GM12878 (cell line): ENCODE measurements at regions not wholly inside any gene's neighbourhood (a gene's known extent, or its start where the extent isn't known, plus 50 kb on each side); places are given as distances from the start of the nearest gene placed in this dataset.

Source experiments
- BCL11A ChIP-seq: IDR thresholded peaks from 2 replicates; pipeline ENCODE4 v1.6.1; 2011; ENCODE audit warnings: low read depth, low read length
- BMI1 ChIP-seq: fragments of 450-650 bp; IDR thresholded peaks from 2 replicates; pipeline ENCODE4 v1.6.1; 2016; ENCODE audit warnings: mild to moderate bottlenecking, moderate library complexity, borderline replicate concordance
- EZH2 ChIP-seq: IDR thresholded peaks from 2 replicates; pipeline ENCODE4 v1.6.1; 2012; ENCODE audit warnings: low read depth, mild to moderate bottlenecking, control low read depth, inconsistent platforms, low read length, borderline replicate concordance; ENCODE audit not compliant: control insufficient read depth
- GABPA ChIP-seq: IDR thresholded peaks from 2 replicates; pipeline ENCODE4 v1.6.1; 2014; ENCODE audit warnings: antibody characterized with exemption, low read depth, mild to moderate bottlenecking, inconsistent platforms
- GATAD2B ChIP-seq: fragments of 450-650 bp; conservative IDR thresholded peaks from 2 replicates; pipeline ENCODE4 v1.6.1; 2017; ENCODE audit warnings: low read depth, mild to moderate bottlenecking, moderate library complexity
- HDAC2 ChIP-seq: fragments of 200-600 bp; sonication (generic); IDR thresholded peaks from 2 replicates; pipeline ENCODE4 v1.6.1; 2017
- LARP7 ChIP-seq: fragments of 450-650 bp; IDR thresholded peaks from 2 replicates; pipeline ENCODE4 v1.6.1; 2017; ENCODE audit warnings: mild to moderate bottlenecking
- NFIC ChIP-seq: IDR thresholded peaks from 2 replicates; pipeline ENCODE4 v1.6.1; 2012; ENCODE audit warnings: low read depth, mild to moderate bottlenecking, inconsistent platforms, low read length, moderate library complexity
- NR2F1 ChIP-seq: fragments of 450-650 bp; conservative IDR thresholded peaks from 2 replicates; pipeline ENCODE4 v1.6.1; 2017; ENCODE audit warnings: mild to moderate bottlenecking
- PAX8 ChIP-seq: fragments of 450-650 bp; IDR thresholded peaks from 2 replicates; pipeline ENCODE4 v1.6.1; 2017; ENCODE audit warnings: mild to moderate bottlenecking, moderate library complexity
- POLR2A ChIP-seq: IDR thresholded peaks from 2 replicates; pipeline ENCODE4 v1.6.1; 2011; ENCODE audit warnings: low read depth, mild to moderate bottlenecking, low read length
- RAD21 ChIP-seq: IDR thresholded peaks from 2 replicates; pipeline ENCODE4 v1.6.1; 2011; ENCODE audit warnings: mild to moderate bottlenecking, low read depth, low read length, moderate library complexity; ENCODE audit not compliant: insufficient read depth
- RB1 ChIP-seq: fragments of 450-650 bp; formaldehyde crosslinking; IDR thresholded peaks from 2 replicates; pipeline ENCODE4 v1.6.1; 2017; ENCODE audit warnings: mild to moderate bottlenecking, borderline replicate concordance
- SMARCA5 ChIP-seq: fragments of 450-650 bp; IDR thresholded peaks from 2 replicates; pipeline ENCODE4 v1.6.1; 2017; ENCODE audit warnings: mild to moderate bottlenecking
- SUZ12 ChIP-seq: fragments of 200-600 bp; sonication (generic); IDR thresholded peaks from one replicate; pipeline ENCODE4 v1.6.1; 2018; ENCODE audit warnings: antibody characterized with exemption, mild to moderate bottlenecking; ENCODE audit not compliant: unreplicated experiment
- YY1 ChIP-seq: IDR thresholded peaks from 2 replicates; pipeline ENCODE4 v1.6.1; 2011; ENCODE audit warnings: low read depth, mild to moderate bottlenecking, low read length
- ZNF207 ChIP-seq: fragments of 450-650 bp; IDR thresholded peaks from 2 replicates; pipeline ENCODE4 v1.6.1; 2014; ENCODE audit warnings: antibody characterized with exemption, mild to moderate bottlenecking, borderline replicate concordance
- ZZZ3 ChIP-seq: IDR thresholded peaks from 2 replicates; pipeline ENCODE4 v1.6.1; 2011; ENCODE audit warnings: low read depth; ENCODE audit not compliant: control insufficient read depth, insufficient read length
- TF ChIP-seq, protein P1 (sequence below): fragments of 450-650 bp; IDR thresholded peaks from 2 replicates; pipeline ENCODE4 v1.6.1; 2016; ENCODE audit warnings: mild to moderate bottlenecking, moderate library complexity, borderline replicate concordance
- TF ChIP-seq, protein P2 (sequence below): fragments of 450-650 bp; IDR thresholded peaks from 2 replicates; pipeline ENCODE4 v1.6.1; 2018; ENCODE audit warnings: borderline replicate concordance, mild to moderate bottlenecking; ENCODE audit not compliant: partially characterized antibody
- TF ChIP-seq, protein P3 (sequence below): fragments of 450-650 bp; IDR thresholded peaks from 2 replicates; pipeline ENCODE4 v1.6.1; 2017; ENCODE audit warnings: mild to moderate bottlenecking, moderate library complexity

DNA sequence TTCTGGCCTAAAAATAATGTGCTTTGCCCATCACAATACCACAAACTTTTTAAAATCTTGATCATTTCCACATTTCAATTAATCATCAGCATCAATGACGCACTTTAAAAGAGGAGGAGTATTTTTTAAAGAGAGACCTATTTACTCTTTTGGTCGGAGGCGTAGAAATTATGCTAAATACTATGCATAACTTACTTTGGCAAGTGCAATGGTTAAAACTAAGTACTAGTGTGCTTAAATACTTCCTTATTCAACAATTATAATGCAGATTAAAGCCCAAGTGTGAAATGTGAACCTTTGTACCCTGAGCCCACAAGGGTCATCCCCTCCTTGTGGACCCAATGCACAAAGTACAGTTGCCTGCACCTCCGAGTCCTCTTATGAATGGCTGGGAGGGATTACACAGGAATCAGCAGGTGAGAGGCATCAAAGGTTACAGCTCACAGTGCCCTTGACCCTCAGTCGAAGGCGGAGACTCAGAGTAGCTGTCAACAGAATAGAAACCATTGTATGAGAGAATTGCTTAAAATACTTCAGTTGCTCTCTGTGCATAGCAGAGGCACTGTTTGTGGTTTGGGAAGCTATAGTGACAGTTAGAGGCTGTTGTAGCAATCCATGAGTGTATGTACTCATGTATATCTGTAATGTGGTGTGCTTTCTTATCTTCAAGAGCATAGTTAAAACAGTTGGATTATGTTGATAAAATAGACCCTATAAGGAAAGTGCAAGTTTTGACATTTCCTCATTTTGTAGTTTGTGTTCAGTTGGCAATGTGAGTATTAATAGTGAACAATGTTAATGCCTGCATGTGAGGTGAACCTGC is 151.7 kb upstream of the ITGA4 start (continued):
- TF ChIP-seq, protein P1, sequence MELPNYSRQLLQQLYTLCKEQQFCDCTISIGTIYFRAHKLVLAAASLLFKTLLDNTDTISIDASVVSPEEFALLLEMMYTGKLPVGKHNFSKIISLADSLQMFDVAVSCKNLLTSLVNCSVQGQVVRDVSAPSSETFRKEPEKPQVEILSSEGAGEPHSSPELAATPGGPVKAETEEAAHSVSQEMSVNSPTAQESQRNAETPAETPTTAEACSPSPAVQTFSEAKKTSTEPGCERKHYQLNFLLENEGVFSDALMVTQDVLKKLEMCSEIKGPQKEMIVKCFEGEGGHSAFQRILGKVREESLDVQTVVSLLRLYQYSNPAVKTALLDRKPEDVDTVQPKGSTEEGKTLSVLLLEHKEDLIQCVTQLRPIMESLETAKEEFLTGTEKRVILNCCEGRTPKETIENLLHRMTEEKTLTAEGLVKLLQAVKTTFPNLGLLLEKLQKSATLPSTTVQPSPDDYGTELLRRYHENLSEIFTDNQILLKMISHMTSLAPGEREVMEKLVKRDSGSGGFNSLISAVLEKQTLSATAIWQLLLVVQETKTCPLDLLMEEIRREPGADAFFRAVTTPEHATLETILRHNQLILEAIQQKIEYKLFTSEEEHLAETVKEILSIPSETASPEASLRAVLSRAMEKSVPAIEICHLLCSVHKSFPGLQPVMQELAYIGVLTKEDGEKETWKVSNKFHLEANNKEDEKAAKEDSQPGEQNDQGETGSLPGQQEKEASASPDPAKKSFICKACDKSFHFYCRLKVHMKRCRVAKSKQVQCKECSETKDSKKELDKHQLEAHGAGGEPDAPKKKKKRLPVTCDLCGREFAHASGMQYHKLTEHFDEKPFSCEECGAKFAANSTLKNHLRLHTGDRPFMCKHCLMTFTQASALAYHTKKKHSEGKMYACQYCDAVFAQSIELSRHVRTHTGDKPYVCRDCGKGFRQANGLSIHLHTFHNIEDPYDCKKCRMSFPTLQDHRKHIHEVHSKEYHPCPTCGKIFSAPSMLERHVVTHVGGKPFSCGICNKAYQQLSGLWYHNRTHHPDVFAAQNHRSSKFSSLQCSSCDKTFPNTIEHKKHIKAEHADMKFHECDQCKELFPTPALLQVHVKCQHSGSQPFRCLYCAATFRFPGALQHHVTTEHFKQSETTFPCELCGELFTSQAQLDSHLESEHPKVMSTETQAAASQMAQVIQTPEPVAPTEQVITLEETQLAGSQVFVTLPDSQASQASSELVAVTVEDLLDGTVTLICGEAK: no peak
- TF ChIP-seq SMARCA5: peak; percentile 41; the same call in 1 of the 2 replicates
- TF ChIP-seq POLR2A: peak; percentile 75
- peak; percentile 86 for TF ChIP-seq NFIC
- TF ChIP-seq HDAC2: no peak
- TF ChIP-seq YY1: no peak
- TF ChIP-seq PAX8: no peak
- TF ChIP-seq BMI1: no peak; the same call in 1 of the 2 replicates
- no peak; the same call in 1 of the 2 replicates for TF ChIP-seq GATAD2B
- TF ChIP-seq, protein P2, sequence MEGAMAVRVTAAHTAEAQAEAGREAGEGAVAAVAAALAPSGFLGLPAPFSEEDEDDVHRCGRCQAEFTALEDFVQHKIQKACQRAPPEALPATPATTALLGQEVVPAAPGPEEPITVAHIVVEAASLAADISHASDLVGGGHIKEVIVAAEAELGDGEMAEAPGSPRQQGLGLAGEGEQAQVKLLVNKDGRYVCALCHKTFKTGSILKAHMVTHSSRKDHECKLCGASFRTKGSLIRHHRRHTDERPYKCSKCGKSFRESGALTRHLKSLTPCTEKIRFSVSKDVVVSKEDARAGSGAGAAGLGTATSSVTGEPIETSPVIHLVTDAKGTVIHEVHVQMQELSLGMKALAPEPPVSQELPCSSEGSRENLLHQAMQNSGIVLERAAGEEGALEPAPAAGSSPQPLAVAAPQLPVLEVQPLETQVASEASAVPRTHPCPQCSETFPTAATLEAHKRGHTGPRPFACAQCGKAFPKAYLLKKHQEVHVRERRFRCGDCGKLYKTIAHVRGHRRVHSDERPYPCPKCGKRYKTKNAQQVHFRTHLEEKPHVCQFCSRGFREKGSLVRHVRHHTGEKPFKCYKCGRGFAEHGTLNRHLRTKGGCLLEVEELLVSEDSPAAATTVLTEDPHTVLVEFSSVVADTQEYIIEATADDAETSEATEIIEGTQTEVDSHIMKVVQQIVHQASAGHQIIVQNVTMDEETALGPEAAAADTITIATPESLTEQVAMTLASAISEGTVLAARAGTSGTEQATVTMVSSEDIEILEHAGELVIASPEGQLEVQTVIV: no peak
- no peak for TF ChIP-seq EZH2
- TF ChIP-seq RAD21: 0 out of 2 replicates have a peak, but pooled peaks have one; percentile 12
- no peak for TF ChIP-seq SUZ12
- TF ChIP-seq GABPA: 0 out of 2 replicates have a peak, but pooled peaks have one; percentile 12
- no peak for TF ChIP-seq RB1
- TF ChIP-seq NR2F1: peak; percentile 99
- TF ChIP-seq BCL11A: peak; percentile 58; the same call in 1 of the 2 replicates
- TF ChIP-seq, protein P3, sequence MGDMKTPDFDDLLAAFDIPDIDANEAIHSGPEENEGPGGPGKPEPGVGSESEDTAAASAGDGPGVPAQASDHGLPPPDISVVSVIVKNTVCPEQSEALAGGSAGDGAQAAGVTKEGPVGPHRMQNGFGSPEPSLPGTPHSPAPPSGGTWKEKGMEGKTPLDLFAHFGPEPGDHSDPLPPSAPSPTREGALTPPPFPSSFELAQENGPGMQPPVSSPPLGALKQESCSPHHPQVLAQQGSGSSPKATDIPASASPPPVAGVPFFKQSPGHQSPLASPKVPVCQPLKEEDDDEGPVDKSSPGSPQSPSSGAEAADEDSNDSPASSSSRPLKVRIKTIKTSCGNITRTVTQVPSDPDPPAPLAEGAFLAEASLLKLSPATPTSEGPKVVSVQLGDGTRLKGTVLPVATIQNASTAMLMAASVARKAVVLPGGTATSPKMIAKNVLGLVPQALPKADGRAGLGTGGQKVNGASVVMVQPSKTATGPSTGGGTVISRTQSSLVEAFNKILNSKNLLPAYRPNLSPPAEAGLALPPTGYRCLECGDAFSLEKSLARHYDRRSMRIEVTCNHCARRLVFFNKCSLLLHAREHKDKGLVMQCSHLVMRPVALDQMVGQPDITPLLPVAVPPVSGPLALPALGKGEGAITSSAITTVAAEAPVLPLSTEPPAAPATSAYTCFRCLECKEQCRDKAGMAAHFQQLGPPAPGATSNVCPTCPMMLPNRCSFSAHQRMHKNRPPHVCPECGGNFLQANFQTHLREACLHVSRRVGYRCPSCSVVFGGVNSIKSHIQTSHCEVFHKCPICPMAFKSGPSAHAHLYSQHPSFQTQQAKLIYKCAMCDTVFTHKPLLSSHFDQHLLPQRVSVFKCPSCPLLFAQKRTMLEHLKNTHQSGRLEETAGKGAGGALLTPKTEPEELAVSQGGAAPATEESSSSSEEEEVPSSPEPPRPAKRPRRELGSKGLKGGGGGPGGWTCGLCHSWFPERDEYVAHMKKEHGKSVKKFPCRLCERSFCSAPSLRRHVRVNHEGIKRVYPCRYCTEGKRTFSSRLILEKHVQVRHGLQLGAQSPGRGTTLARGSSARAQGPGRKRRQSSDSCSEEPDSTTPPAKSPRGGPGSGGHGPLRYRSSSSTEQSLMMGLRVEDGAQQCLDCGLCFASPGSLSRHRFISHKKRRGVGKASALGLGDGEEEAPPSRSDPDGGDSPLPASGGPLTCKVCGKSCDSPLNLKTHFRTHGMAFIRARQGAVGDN: peak; percentile 41; the same call in 1 of the 2 replicates
- TF ChIP-seq ZNF207: no peak
- TF ChIP-seq LARP7: no peak
- TF ChIP-seq ZZZ3: no peak
